Kidney epithelial cell (primary cell): ENCODE measurements at regions not wholly inside any gene's neighbourhood (a gene's known extent, or its start where the extent isn't known, plus 50 kb on each side); places are given as distances from the start of the nearest gene placed in this dataset.

ENCODE experiments used
- DNase-seq: peaks from one replicate; pipeline ENCODE4 v3.0.0-alpha.2; 2010; ENCODE audit warnings: low read depth
- H3K27me3 ChIP-seq: 2 replicates; pipeline ENCODE4 v1.6.0; 2011; ENCODE audit warnings: low read length; ENCODE audit not compliant: control insufficient read depth, insufficient read depth
- H3K36me3 ChIP-seq: 2 replicates; pipeline ENCODE4 v1.5.1; 2011; ENCODE audit warnings: low read length; ENCODE audit not compliant: control insufficient read depth, insufficient read depth
- H3K4me3 ChIP-seq: 2 replicates; pipeline ENCODE4 v1.5.1; 2011; ENCODE audit warnings: low read depth, mild to moderate bottlenecking, control low read depth, low read length
- TF ChIP-seq, protein P1 (sequence below): IDR thresholded peaks from 2 replicates; pipeline ENCODE4 v1.5.1; 2011; ENCODE audit warnings: mild to moderate bottlenecking, moderate library complexity, low read length, control low read depth, inconsistent platforms; ENCODE audit not compliant: insufficient read depth, poor library complexity, severe bottlenecking

DNA sequence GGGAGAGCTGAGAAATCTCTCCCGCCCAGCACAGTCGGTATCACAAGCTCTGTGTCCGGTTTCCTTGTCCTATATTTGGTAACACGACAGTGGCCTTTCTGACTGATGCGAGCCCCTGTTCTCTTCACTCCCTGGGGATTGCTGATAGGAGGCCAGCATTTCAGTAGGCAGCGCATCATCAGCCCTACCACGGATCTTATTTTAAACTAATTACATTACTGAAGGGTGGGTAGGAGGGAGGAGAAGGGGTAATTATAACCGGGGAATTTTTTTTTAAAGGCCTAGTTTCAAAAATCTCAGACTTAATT, 125.6 kb upstream of the LGALSL start:
- H3K4me3 ChIP-seq, result no peak overlapping the region
- TF ChIP-seq, protein P1, sequence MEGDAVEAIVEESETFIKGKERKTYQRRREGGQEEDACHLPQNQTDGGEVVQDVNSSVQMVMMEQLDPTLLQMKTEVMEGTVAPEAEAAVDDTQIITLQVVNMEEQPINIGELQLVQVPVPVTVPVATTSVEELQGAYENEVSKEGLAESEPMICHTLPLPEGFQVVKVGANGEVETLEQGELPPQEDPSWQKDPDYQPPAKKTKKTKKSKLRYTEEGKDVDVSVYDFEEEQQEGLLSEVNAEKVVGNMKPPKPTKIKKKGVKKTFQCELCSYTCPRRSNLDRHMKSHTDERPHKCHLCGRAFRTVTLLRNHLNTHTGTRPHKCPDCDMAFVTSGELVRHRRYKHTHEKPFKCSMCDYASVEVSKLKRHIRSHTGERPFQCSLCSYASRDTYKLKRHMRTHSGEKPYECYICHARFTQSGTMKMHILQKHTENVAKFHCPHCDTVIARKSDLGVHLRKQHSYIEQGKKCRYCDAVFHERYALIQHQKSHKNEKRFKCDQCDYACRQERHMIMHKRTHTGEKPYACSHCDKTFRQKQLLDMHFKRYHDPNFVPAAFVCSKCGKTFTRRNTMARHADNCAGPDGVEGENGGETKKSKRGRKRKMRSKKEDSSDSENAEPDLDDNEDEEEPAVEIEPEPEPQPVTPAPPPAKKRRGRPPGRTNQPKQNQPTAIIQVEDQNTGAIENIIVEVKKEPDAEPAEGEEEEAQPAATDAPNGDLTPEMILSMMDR, result no peak
- H3K36me3 ChIP-seq, result no peaks in the 10 kb centered on the region
- no peaks in the 10 kb centered on the region for H3K27me3 ChIP-seq
- DNase-seq, result no peak

DNA sequence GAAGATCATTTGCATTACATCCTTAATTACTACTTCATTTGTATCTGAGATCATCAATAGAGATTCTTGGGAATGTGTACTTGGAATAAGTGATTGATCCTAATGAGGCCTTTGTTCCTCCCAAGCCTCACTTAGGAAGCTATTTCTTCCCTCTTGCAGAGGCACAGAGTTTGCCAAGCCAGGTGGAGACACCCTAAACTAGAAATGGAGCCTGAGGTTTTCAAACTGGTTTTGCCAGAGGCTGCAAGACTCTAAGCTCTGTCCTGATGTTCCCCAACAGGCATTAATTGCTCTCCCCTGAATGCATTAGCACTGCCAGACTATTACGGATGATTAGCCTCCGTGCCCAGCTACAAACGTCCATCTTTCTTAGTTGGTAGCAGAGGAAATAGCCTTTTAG, 125.2 kb upstream of the LGALSL start:
- TF ChIP-seq, protein P1, result no peak

DNA sequence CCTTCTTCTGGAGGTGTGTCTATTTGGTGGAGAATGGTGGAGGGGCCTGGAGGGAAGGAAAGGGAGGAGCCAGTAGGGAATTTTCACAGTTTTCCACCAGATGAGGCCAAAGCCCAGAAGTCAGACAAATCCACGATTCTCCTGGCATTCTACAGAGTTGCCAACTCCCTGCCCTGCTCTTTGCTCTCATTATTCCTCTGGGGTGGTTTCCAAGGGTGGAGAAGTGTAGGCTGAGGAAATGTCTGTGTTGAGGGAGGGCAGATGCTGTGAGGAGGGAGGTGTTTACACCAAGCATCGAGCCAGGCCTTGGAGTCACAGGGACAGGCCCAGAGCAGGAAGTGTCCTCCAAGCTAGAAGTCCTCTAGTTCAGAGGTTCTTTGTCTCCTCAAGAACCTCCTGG, 124.1 kb upstream of the LGALSL start:
- Histone ChIP-seq H3K36me3 (no peaks in the 10 kb centered on the region), H3K27me3 (no peaks in the 10 kb centered on the region), H3K4me3 (no peak overlapping the region)
- DNase-seq, result no peak
- TF ChIP-seq, protein P1, result no peak

More for the DNA sequence above, 125.2 kb upstream of the LGALSL start:
- no peaks in the 10 kb centered on the region for H3K36me3 ChIP-seq
- DNase-seq, result no peak
- no peaks in the 10 kb centered on the region for H3K27me3 ChIP-seq
- no peak overlapping the region for H3K4me3 ChIP-seq

DNA sequence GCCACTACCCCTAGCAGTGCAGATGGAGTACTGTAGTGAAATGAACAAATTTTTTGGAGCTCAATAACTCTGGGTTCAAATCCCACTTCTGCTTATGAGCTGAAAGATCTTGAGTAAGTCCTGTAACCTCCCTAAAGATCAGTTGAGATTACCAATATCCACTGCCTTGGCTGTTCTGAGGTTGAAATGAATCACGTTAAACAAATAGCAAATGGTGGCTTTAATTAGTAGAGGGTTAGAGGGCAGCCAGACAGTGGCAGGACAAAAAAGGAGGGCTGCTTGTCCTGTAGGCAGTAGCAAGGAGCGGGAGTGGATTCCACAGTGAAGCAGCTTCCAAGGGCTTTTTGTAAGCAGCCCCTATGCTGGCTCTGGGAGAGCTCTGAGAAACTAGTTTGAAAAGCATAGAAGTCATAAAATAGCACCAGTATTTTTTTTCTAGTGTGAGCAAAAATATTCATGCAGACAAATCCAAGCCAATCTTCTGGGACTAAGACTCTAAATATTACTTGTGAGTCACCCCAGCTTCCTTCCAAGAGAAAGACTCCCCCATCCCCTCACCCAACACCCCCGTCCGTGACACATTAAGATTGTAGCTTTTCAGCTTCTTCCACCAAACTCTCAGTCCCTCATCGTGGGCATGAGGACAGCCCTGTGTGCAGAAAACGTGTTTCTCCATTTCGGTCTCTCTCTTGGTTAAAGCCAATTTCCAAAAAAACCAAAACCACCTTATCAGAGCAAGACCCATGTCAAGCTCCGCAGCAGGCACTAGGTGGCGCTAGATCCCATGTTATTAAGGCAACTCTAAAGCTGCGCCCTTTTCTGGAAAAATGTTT, 123.5 kb upstream of the LGALSL start:
- DNase-seq, result peak; percentile 56
- peak overlapping the region; percentile 25 for H3K4me3 ChIP-seq
- H3K36me3 ChIP-seq, result no peaks in the 10 kb centered on the region
- TF ChIP-seq, protein P1, result peak; percentile 87
- H3K27me3 ChIP-seq, result no peaks in the 10 kb centered on the region

DNA sequence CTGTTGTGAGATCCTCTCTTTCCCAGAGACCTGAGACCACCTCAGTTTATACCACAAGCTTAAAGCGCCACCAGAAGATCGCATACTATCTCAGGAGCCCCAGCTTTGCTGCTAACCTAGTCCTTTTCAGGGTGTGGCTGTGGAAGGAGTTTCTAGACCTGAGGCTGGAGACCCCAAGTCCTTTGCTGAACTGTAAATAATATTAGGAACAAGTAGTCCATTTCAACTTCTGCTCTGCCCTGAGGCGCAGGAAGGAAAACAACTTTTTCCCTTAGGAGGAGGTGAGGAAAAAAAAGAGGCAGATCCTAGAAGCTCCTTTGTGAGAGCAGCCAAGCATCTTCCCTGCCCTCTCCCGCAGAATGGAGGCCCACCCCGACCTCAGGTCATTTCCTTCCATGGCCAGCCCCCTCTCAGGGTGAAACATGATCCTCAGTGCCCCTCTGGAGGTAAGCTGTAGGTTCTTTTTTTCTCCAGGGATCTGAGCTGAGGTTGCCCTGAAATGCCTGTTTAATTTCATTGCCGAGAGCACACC, 122.8 kb upstream of the LGALSL start:
- TF ChIP-seq, protein P1, result no peak
- Histone ChIP-seq H3K36me3 (no peaks in the 10 kb centered on the region), H3K4me3 (no peak overlapping the region), H3K27me3 (no peaks in the 10 kb centered on the region)
- no peak for DNase-seq
